HCT116 (cell line): ENCODE measurements at regions not wholly inside any gene's neighbourhood (a gene's known extent, or its start where the extent isn't known, plus 50 kb on each side); places are given as distances from the start of the nearest gene placed in this dataset.

Experiments
- ATAC-seq: fragments of 200-7000 bp; cut with Tn5 transposase; 2 replicates; pipeline ENCODE4 v1.9.1; 2020; ENCODE audit warnings: mild to moderate bottlenecking, moderate library complexity
- BruUV-seq: library from RNA; stranded (reverse); fragments of 400-500 nt; replicated peaks from 2 replicates; lab custom pipeline; 2021; lab: Mats Ljungman, UMichigan
- CTCF ChIA-PET: fragments of 300-600 bp; sonication (Branson Sonifier 250); formaldehyde crosslinking; loops from one replicate; lab custom pipeline; 2021; ENCODE audit warnings: antibody characterized with exemption; lab: Charles Lee
- POLR2A ChIA-PET: fragments of 300-600, 350-600 bp; sonication (Branson Sonifier 250); formaldehyde crosslinking; loops from one replicate; lab custom pipeline; 2021; ENCODE audit warnings: antibody characterized with exemption; lab: Charles Lee
- RAD21 ChIA-PET, 2 experiments: fragments of 300-600 bp; sonication (Branson Sonifier 250); formaldehyde crosslinking; loops; one replicate each; lab custom pipeline; 2023; ENCODE audit warnings: low total read pairs in 2 of 2; ENCODE audit not compliant: uncharacterized antibody in 2 of 2, unreplicated experiment in 2 of 2, low non-redundant PET in 1 of 2; lab: Charles Lee
- DNase-seq: peaks from one replicate; pipeline ENCODE4 v3.0.0-alpha.2; 2010; ENCODE audit warnings: low read depth, low spot score
- H2AFZ ChIP-seq: fragments of 200-600 bp; shearing (Covaris generic), sonication (generic); 2 replicates; pipeline ENCODE4 v1.6.1; 2017; ENCODE audit warnings: low read depth, mixed run types, mixed read lengths, antibody characterized with exemption, low read length; ENCODE audit not compliant: poor library complexity, severe bottlenecking
- H3K27ac ChIP-seq: 2 replicates; pipeline ENCODE4 v1.5.1; 2012; ENCODE audit warnings: low read depth, low read length
- H3K27me3 ChIP-seq: fragments of 200-600 bp; sonication (generic); 2 replicates; pipeline ENCODE4 v1.6.1; 2016; ENCODE audit warnings: mixed run types, low read length, mixed read lengths; ENCODE audit not compliant: insufficient read depth
- H3K36me3 ChIP-seq, 2 experiments: fragments of 200-500 bp in 1 of 2; fragments of 200-600 bp in 1 of 2; sonication (Bioruptor generic) in 1 of 2; sonication (generic) in 1 of 2; 2 replicates each; pipeline versions ENCODE4 v1.5.1 to v1.6.1; 2014 to 2016; ENCODE audit warnings: low read length in 2 of 2, inconsistent platforms in 1 of 2, mixed read lengths in 1 of 2, mixed run types in 1 of 2; ENCODE audit not compliant: insufficient read depth in 2 of 2, control insufficient read depth in 1 of 2
- H3K4me1 ChIP-seq, 2 experiments: fragments of 200-600 bp in 1 of 2; sonication (generic) in 1 of 2; 2 replicates each; pipeline versions ENCODE4 v1.5.1 to v1.6.1; 2012 to 2017; ENCODE audit warnings: low read length in 2 of 2, inconsistent platforms in 1 of 2, mild to moderate bottlenecking in 1 of 2, mixed read lengths in 1 of 2, mixed run types in 1 of 2, moderate library complexity in 1 of 2; ENCODE audit not compliant: insufficient read depth in 2 of 2, control insufficient read depth in 1 of 2
- H3K4me2 ChIP-seq: fragments of 200-600 bp; sonication (generic); 2 replicates; pipeline ENCODE4 v1.6.1; 2017; ENCODE audit warnings: mixed run types, low read length, mixed read lengths
- H3K4me3 ChIP-seq, 2 experiments: fragments of 200-600 bp in 1 of 2; sonication (generic) in 1 of 2; replicated peaks in 1 of 2; 2 replicates each; pipeline ENCODE4 v1.5.1; 2011 to 2016; ENCODE audit warnings: low read length in 2 of 2, control low read depth in 1 of 2, low read depth in 1 of 2, mild to moderate bottlenecking in 1 of 2, mixed read lengths in 1 of 2, mixed run types in 1 of 2
- H3K79me2 ChIP-seq: fragments of 200-600 bp; sonication (generic); 2 replicates; pipeline ENCODE4 v1.6.1; 2017; ENCODE audit warnings: mild to moderate bottlenecking, mixed run types, low read length, moderate library complexity, mixed read lengths; ENCODE audit not compliant: insufficient read depth
- H3K9ac ChIP-seq: fragments of 200-600 bp; sonication (generic); 2 replicates; pipeline ENCODE4 v1.6.1; 2016; ENCODE audit warnings: low read length, mixed read lengths
- H3K9me2 ChIP-seq: fragments of 200-600 bp; sonication (generic), shearing (Covaris generic); 2 replicates; pipeline ENCODE4 v1.6.1; 2017; ENCODE audit warnings: mixed run types, mild to moderate bottlenecking, moderate library complexity; ENCODE audit not compliant: insufficient read depth
- H3K9me3 ChIP-seq, 2 experiments: fragments of 200-500 bp in 1 of 2; fragments of 200-600 bp in 1 of 2; sonication (Bioruptor generic) in 1 of 2; sonication (generic) in 1 of 2; 2 replicates each; pipeline ENCODE4 v1.6.1; 2014 to 2017; ENCODE audit warnings: low read length in 2 of 2, mixed read lengths in 2 of 2, inconsistent platforms in 1 of 2, low read depth in 1 of 2, mild to moderate bottlenecking in 1 of 2, mixed run types in 1 of 2, moderate library complexity in 1 of 2; ENCODE audit not compliant: control insufficient read depth in 1 of 2, insufficient read depth in 1 of 2
- H4K20me1 ChIP-seq: fragments of 200-600 bp; sonication (generic), shearing (Covaris generic); 2 replicates; pipeline ENCODE4 v1.6.1; 2017; ENCODE audit warnings: mixed run types, mild to moderate bottlenecking, moderate library complexity; ENCODE audit not compliant: insufficient read depth
- ATF3 ChIP-seq: IDR thresholded peaks from 2 replicates; pipeline ENCODE4 v1.6.1; 2012
- CEBPB ChIP-seq: IDR thresholded peaks from 2 replicates; pipeline ENCODE4 v1.6.1; 2012; ENCODE audit warnings: low read depth
- EGR1 ChIP-seq: IDR thresholded peaks from 2 replicates; pipeline ENCODE4 v1.6.1; 2012; ENCODE audit warnings: low read depth
- ELF1 ChIP-seq: IDR thresholded peaks from 2 replicates; pipeline ENCODE4 v1.6.1; 2012; ENCODE audit warnings: low read depth, borderline replicate concordance
- EZH2 ChIP-seq: fragments of 200-600 bp; sonication (generic); IDR thresholded peaks from 2 replicates; pipeline ENCODE4 v1.6.1; 2017; ENCODE audit warnings: antibody characterized with exemption, mixed run types
- MAX ChIP-seq: IDR thresholded peaks from 2 replicates; pipeline ENCODE4 v1.6.1; 2012
- POLR2A ChIP-seq: IDR thresholded peaks from 2 replicates; pipeline ENCODE4 v1.7.0; 2011; ENCODE audit warnings: borderline replicate concordance; ENCODE audit not compliant: insufficient read depth, insufficient read length; ENCODE audit errors: extremely low read depth
- POLR2AphosphoS5 ChIP-seq: IDR thresholded peaks from 2 replicates; pipeline ENCODE4 v1.6.1; 2011; ENCODE audit warnings: mild to moderate bottlenecking, low read depth, low read length, moderate library complexity
- RAD21 ChIP-seq: IDR thresholded peaks from 2 replicates; pipeline ENCODE4 v1.6.1; 2012; ENCODE audit warnings: low read depth, mild to moderate bottlenecking
- REST ChIP-seq: IDR thresholded peaks from 2 replicates; pipeline ENCODE4 v1.6.1; 2012; ENCODE audit warnings: low read depth
- SRF ChIP-seq: IDR thresholded peaks from 2 replicates; pipeline ENCODE4 v1.6.1; 2012; ENCODE audit warnings: low read depth
- TCF7L2 ChIP-seq: IDR thresholded peaks from 2 replicates; pipeline ENCODE4 v1.7.0; 2011; ENCODE audit warnings: borderline replicate concordance, inconsistent platforms; ENCODE audit not compliant: insufficient read depth, insufficient read length; ENCODE audit errors: extremely low read depth
- YY1 ChIP-seq: IDR thresholded peaks from 2 replicates; pipeline ENCODE4 v1.6.1; 2011; ENCODE audit warnings: low read length, low read depth, moderate library complexity, mild to moderate bottlenecking; ENCODE audit not compliant: insufficient replicate concordance; ENCODE audit errors: extremely low read depth
- ZBTB33 ChIP-seq: IDR thresholded peaks from 2 replicates; pipeline ENCODE4 v1.6.1; 2011; ENCODE audit warnings: mild to moderate bottlenecking, low read length, moderate library complexity; ENCODE audit not compliant: insufficient replicate concordance; ENCODE audit errors: extremely low read depth
- intact Hi-C: fragments of 100-400 bp; cut with micrococcal nuclease; formaldehyde crosslinking; loops from 2 replicates; pipeline ENCODE4 v1.10.0; 2022

- H3K4me3 ChIP-seq = no peak overlapping the region
- H3K36me3 ChIP-seq = no peaks in the 10 kb centered on the region
- ChIA-PET POLR2A (no interaction called here), RAD21 (no interaction called here), CTCF (no interaction called here)
- no peak overlapping the region for H3K9ac ChIP-seq
- ATAC-seq = no peak
- peak overlapping the region; percentile 13 for H2AFZ ChIP-seq
- no TSS peak for BruUV-seq
- no peaks in the 10 kb centered on the region for H3K9me2 ChIP-seq
- no peaks in the 10 kb centered on the region for H3K9me3 ChIP-seq
- no peaks in the 10 kb centered on the region for H4K20me1 ChIP-seq
- no peak for TF ChIP-seq EZH2
- no peak for TF ChIP-seq YY1
- no peak for TF ChIP-seq ATF3
- no peak for DNase-seq
- no peaks in the 10 kb centered on the region for H3K27me3 ChIP-seq
- no peak overlapping the region for H3K27ac ChIP-seq
- no peaks in the 10 kb centered on the region for H3K4me1 ChIP-seq
- H3K4me2 ChIP-seq = no peak overlapping the region
- no peaks in the 10 kb centered on the region for H3K79me2 ChIP-seq
- intact Hi-C loops = no loop called here
Measured at GRCh38 chr4:185090592-185090991, 52.5 kb upstream of the SLC25A4 start.

- no peak overlapping the region for H3K4me2 ChIP-seq
- intact Hi-C loops = no loop called here
- H3K4me1 ChIP-seq = no peaks in the 10 kb centered on the region; a peak in 1 of 4 replicates
- no peak overlapping the region for H3K4me3 ChIP-seq
- no peak overlapping the region for H3K9ac ChIP-seq
- no peaks in the 10 kb centered on the region for H3K36me3 ChIP-seq
- H4K20me1 ChIP-seq = no peaks in the 10 kb centered on the region
- DNase-seq (no peak), ATAC-seq (no peak)
- ChIA-PET POLR2A (no interaction called here), RAD21 (no interaction called here), CTCF (no interaction called here)
- H2AFZ ChIP-seq = peak overlapping the region; percentile 0
- no peaks in the 10 kb centered on the region for H3K9me2 ChIP-seq
- no peaks in the 10 kb centered on the region for H3K9me3 ChIP-seq
- H3K79me2 ChIP-seq = no peaks in the 10 kb centered on the region
- no TSS peak for BruUV-seq
- H3K27ac ChIP-seq = no peak overlapping the region
- H3K27me3 ChIP-seq = no peaks in the 10 kb centered on the region
- TF ChIP-seq ELF1 (no peak), MAX (no peak), SRF (no peak), EZH2 (no peak), POLR2AphosphoS5 (no peak), TCF7L2 (no peak), EGR1 (no peak), RAD21 (no peak), REST (no peak), ZBTB33 (no peak), CEBPB (no peak), POLR2A (no peak)
Measured at GRCh38 chr4:185092535-185093197, 50.4 kb upstream of the SLC25A4 start.
